IPS DF 6.9 (cell line): ENCODE measurements at regions not wholly inside any gene's neighbourhood (a gene's known extent, or its start where the extent isn't known, plus 50 kb on each side); places are given as distances from the start of the nearest gene placed in this dataset.

ENCODE experiments used
- DNase-seq: peaks from one replicate; pipeline ENCODE4 v3.0.0-alpha.2; 2013; ENCODE audit warnings: low read depth, low spot score
- H3K27ac ChIP-seq: one replicate; pipeline ENCODE4 v1.5.1; 2013; ENCODE audit warnings: low read length, control low read depth
- H3K27me3 ChIP-seq: 2 replicates; pipeline ENCODE4 v1.6.1; 2013; ENCODE audit warnings: mild to moderate bottlenecking, low read length; ENCODE audit not compliant: control insufficient read depth, insufficient read depth
- H3K36me3 ChIP-seq: 2 replicates; pipeline ENCODE4 v1.6.1; 2013; ENCODE audit warnings: low read length; ENCODE audit not compliant: control insufficient read depth, insufficient read depth
- H3K4me1 ChIP-seq: 2 replicates; pipeline ENCODE4 v1.6.1; 2013; ENCODE audit warnings: low read length; ENCODE audit not compliant: control insufficient read depth, insufficient read depth
- H3K4me3 ChIP-seq: 2 replicates; pipeline ENCODE4 v1.5.1; 2013; ENCODE audit warnings: mild to moderate bottlenecking, low read length
- H3K9me3 ChIP-seq: 2 replicates; pipeline ENCODE4 v1.6.1; 2013; ENCODE audit warnings: low read length, inconsistent platforms; ENCODE audit not compliant: control insufficient read depth, insufficient read depth
- WGBS: extraction: QIAGEN DNeasy Blood & Tissue Kit; methylation state at CpG from one replicate; pipeline ENCODE4 v1.1.7; 2013; ENCODE audit warnings: mixed read lengths, missing lambda C conversion rate; ENCODE audit not compliant: insufficient read length, insufficient coverage; 5-methylcytosine and 5-hydroxymethylcytosine counted together

DNA sequence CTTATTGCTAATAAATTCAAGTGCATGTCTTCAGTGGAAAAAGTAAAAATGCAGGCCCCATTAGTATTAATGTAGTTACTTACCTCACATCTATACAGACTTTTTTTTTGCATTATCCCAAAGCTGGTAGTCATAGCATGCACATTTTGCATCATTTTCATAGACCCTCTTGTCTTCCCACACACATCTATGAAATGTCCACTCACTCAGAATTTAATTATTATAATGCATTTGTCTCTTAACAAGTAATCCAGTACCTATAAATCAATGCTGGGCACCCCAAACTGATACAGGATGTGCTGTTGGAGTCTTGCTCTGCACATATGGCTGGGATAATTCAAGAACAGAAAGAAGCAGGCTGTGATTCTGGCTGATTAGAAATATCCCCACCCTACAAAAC, 370.4 kb upstream of the FAT3 start:
- Histone ChIP-seq H3K27me3 (no peaks in the 10 kb centered on the region), H3K4me3 (no peak overlapping the region), H3K36me3 (no peaks in the 10 kb centered on the region), H3K9me3 (no peaks in the 10 kb centered on the region), H3K27ac (no peak overlapping the region), H3K4me1 (no peaks in the 10 kb centered on the region)
- DNase-seq = no peak

DNA sequence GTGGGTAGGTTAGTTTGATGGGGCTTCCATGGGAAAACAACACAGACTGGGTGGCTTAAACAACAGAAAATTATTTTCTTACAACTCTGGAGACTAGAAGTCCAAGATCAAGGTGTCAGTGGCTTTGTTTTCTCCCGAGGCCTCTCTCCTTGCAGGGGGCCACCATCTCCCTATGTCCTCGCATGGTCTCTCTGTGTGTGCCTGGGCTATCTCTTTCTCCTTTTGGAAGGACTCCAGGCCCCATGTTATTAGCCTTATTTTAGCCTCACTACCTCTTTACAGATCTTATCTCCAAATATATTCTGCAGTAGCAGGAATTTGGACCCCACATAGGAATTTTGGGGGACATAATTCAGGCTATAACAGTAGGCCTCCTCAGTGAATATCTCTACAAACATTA, 372.7 kb upstream of the FAT3 start:
- H3K9me3 ChIP-seq = no peaks in the 10 kb centered on the region
- H3K27me3 ChIP-seq = no peaks in the 10 kb centered on the region
- H3K4me1 ChIP-seq = no peaks in the 10 kb centered on the region
- WGBS = no CpG with 5 or more reads among the region's 2 CpGs
- no peak for DNase-seq
- H3K36me3 ChIP-seq = no peaks in the 10 kb centered on the region
- H3K4me3 ChIP-seq = no peak overlapping the region
- no peak overlapping the region for H3K27ac ChIP-seq

DNA sequence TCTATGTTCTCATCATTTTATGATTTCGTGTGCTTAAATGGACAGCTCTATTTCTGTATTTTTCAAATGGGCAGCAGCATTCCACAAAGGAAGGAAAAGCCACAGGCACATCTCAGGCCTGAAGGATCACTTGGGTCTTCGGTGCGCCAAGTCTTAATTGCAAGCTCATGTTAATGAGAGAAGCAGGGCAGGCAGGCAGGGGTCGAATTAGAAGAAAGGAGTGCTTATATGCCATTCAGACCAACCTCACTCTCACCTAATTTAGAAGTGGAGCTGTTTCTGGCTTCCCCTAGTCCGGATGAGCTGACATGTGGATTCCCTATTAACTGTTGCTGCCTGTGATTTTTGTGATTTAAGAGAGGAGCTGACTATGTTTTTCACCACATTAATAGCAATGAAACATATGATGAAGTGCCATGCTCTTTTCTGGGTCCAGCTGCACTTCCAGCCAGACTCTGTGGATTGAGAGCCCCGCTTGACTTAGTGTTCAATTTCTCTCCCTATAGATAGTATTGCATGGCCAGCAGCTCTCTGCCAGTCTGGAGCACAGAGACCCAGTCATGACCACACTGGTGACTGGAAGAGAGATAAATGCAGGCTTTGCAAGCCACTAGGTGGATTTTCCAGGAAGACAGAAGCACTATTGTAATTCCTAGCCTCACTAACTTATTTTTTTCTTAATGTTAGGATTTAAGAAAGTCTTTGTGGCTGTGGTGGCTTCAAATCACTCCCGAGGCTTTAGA, 373.9 kb upstream of the FAT3 start:
- WGBS = no CpG with 5 or more reads among the region's 7 CpGs
- no peaks in the 10 kb centered on the region for H3K36me3 ChIP-seq
- H3K27me3 ChIP-seq = no peaks in the 10 kb centered on the region
- no peak overlapping the region for H3K27ac ChIP-seq
- no peaks in the 10 kb centered on the region for H3K9me3 ChIP-seq
- DNase-seq = no peak
- H3K4me1 ChIP-seq = no peaks in the 10 kb centered on the region
- H3K4me3 ChIP-seq = no peak overlapping the region

DNA sequence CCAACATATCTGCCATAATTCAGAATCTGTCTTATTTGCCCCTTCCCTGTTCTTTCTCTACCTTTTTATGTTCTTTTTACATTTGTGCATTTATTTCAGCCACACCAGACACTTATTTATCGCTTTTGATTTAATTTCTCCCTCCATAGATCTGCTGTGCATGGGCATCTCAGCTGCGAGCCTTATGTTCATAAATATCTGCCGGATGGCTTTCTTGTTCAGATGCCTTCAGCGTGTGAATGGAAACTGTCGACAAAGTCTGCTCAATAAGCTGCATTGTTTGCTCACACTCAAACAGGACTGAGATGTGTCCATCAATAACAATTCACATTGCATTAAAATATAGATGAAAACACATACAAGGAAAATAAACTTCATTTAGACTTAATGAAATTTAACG, 374.6 kb upstream of the FAT3 start:
- no peaks in the 10 kb centered on the region for H3K27me3 ChIP-seq
- H3K4me3 ChIP-seq = no peak overlapping the region
- DNase-seq = no peak
- WGBS = no CpG with 5 or more reads among the region's 6 CpGs
- H3K36me3 ChIP-seq = no peaks in the 10 kb centered on the region
- H3K27ac ChIP-seq = no peak overlapping the region
- H3K9me3 ChIP-seq = no peaks in the 10 kb centered on the region
- H3K4me1 ChIP-seq = no peaks in the 10 kb centered on the region

DNA sequence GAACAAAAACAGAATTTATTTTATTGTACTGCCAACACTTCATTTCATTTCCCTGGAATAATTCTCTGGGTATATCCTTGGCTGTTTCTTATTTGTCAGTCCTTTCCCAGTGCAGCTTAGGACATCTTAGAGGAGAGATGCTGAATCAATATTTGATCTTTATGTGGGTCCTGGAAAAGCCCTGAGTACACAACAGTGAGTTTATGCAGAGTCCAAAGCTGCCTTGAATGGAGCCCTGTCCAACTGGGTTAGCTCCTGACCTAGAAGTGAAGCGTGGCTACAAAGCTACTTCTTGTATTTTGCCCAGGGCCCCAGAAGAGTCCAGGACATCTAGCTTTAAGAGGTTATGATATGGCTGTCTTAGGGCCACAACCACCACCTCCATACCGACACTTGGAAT, 378.0 kb upstream of the FAT3 start:
- no peak overlapping the region for H3K27ac ChIP-seq
- no peaks in the 10 kb centered on the region for H3K9me3 ChIP-seq
- no peaks in the 10 kb centered on the region for H3K36me3 ChIP-seq
- H3K4me3 ChIP-seq = no peak overlapping the region
- DNase-seq = no peak
- WGBS = no CpG with 5 or more reads among the region's 2 CpGs
- no peaks in the 10 kb centered on the region for H3K27me3 ChIP-seq
- H3K4me1 ChIP-seq = no peaks in the 10 kb centered on the region

DNA sequence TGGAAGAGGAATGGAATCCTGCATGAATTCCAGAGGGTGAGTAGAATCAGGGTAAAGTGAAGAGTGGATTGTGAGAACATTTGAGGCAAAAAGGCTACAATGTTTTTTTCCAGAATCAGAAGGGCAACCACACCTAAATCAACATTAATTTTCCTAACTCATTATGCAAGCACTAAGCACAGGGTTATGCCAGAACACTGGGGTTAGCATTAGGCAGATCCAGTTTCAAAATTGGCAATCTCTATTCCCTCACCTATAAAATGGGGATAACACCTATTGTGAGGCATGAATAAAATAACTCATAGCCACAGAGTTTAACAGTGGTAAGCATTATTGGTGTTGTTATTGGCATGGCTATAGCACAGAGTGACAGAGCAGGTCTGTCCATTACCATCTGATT, 378.6 kb upstream of the FAT3 start:
- no peak overlapping the region for H3K27ac ChIP-seq
- no peaks in the 10 kb centered on the region for H3K4me1 ChIP-seq
- no peak overlapping the region for H3K4me3 ChIP-seq
- DNase-seq = no peak
- H3K27me3 ChIP-seq = no peaks in the 10 kb centered on the region
- no peaks in the 10 kb centered on the region for H3K9me3 ChIP-seq
- H3K36me3 ChIP-seq = no peaks in the 10 kb centered on the region

DNA sequence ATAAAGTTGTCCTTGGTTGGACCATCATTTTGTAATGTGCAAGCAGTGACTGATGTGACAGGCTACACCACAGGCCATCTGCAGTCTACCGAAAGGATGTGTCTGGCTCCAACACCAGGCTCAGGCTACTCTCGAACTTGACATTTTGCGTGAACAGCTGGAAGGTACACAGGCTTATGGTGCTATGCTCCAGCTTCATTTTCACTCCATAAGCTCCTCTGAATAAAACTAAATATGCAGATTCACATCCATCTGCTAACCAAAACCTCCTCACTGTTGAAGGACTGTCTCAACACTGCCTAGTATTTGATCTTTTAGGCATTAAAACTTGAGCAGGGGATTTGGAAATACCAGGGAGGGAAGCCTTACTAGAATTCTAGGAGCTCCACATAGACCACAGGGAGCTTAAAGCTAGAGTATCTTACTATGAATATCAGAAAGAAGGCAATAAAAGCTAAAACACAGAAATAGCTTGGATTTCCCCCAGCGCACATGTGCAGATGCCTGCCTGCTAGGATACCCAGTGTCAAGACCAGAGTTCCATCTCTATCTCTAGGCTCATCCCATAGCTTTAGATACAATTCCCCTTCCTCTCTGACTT, 383.9 kb upstream of the FAT3 start:
- Histone ChIP-seq H3K27me3 (no peaks in the 10 kb centered on the region), H3K9me3 (no peaks in the 10 kb centered on the region), H3K27ac (no peak overlapping the region), H3K4me3 (no peak overlapping the region), H3K36me3 (no peaks in the 10 kb centered on the region), H3K4me1 (no peaks in the 10 kb centered on the region)
- WGBS = no CpG with 5 or more reads among the region's 4 CpGs
- no peak for DNase-seq

DNA sequence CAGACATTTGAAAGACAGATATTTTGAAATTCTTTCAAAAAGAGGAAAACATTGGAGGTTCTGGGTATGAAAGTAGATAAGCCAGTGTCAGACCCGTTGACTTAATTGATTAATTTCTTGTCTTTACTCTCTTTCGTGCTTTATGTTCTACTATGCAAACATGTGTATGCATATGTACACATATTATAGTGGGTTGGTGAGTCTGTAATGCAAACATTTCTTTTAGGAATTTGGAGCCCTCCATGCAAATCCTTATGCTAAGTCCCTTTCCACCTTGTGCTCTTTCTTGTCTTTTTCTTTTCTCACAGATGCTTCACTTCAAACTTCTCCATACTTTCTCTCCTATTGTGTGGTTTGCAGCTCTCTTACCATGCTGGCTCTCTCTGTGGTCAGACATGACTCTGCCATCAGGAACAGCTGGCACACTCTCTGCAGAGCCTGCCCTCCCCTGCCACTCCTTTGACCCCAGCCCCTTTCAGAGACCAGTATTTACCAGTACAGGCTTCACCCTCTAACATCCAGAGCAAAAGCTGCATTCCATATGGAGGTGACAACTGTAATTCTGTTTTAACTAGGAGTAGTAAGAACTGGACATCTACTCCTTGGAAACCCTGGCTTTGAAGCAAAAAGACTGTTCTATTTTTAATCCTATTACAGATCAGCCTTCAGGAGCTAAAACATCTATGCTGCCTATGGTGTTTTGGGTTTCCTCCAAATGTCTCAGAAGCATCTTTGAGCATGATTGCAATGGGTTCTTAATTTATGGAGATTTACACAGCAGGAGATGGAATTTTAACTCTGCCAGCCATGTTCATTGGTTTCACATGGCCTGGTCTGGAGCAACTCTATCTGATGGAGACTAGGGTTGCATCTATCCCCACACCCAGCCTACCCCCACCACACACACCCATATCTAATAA, 386.9 kb upstream of the FAT3 start:
- no peak overlapping the region for H3K4me3 ChIP-seq
- DNase-seq = no peak
- H3K27me3 ChIP-seq = no peaks in the 10 kb centered on the region
- H3K9me3 ChIP-seq = no peaks in the 10 kb centered on the region
- no peaks in the 10 kb centered on the region for H3K4me1 ChIP-seq
- WGBS = no CpG with 5 or more reads among the region's 2 CpGs
- no peaks in the 10 kb centered on the region for H3K36me3 ChIP-seq
- no peak overlapping the region for H3K27ac ChIP-seq

DNA sequence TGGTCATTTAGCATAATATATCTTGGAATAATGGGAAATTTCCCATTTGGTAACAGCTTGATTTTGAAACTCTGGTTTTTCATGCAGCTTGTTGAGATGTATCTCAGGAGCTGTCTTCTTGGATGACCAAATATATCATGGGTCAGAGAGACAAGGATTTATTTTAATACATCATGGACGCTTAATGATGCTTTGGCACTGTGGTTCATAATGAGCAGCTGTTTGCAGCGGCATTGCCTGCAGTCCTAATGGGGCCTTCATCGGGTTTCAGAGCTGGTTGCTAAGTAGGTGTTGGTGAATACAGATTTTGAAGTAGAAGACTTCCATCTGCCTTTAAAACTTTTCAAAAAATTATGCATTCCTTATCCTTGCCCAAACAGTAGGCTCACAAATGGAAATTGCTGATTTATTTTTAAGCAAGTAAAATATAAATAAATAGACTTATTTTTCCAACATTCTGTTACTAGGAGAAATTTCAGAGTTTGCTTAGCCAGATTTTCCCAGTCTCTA, 389.5 kb upstream of the FAT3 start:
- Histone ChIP-seq H3K9me3 (no peaks in the 10 kb centered on the region), H3K4me3 (no peak overlapping the region), H3K27me3 (no peaks in the 10 kb centered on the region), H3K4me1 (no peaks in the 10 kb centered on the region), H3K36me3 (no peaks in the 10 kb centered on the region), H3K27ac (no peak overlapping the region)
- WGBS = no CpG with 5 or more reads among the region's 3 CpGs
- no peak for DNase-seq

DNA sequence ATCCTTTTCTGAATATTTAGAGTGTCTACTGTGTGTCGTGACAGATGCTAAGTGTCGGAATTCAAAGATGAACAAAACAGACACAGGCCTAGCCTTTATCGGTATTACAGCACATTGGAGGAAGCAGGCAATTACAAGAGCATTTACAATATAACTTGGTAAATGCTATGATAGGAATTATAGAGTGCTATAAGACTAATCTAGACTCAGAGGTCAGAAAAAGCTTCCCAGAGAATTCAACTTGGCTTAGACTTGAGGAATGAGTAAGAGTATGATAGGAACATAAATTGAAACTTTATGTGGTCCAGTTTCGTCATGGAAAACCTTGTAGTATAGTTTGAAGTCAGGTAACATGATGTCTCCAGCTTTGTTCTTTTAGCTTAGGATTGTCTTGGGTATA, 395.7 kb upstream of the FAT3 start:
- no peaks in the 10 kb centered on the region for H3K4me1 ChIP-seq
- H3K36me3 ChIP-seq = no peaks in the 10 kb centered on the region
- H3K27me3 ChIP-seq = no peaks in the 10 kb centered on the region
- no peak overlapping the region for H3K27ac ChIP-seq
- WGBS = no CpG with 5 or more reads among the region's 4 CpGs
- no peak overlapping the region for H3K4me3 ChIP-seq
- no peaks in the 10 kb centered on the region for H3K9me3 ChIP-seq
- DNase-seq = no peak
